Erythroblast (primary cell): ENCODE measurements at regions not wholly inside any gene's neighbourhood (a gene's known extent, or its start where the extent isn't known, plus 50 kb on each side); places are given as distances from the start of the nearest gene placed in this dataset.

Source experiments
- DNase-seq, 2 experiments: peaks; one replicate each; lab custom pipeline; 2025; lab: John Stamatoyannopoulos, UW
- GATA1 ChIP-seq: IDR thresholded peaks from 2 replicates; pipeline ENCODE4 v1.6.1; 2011; ENCODE audit warnings: low read depth, mild to moderate bottlenecking, control low read depth, low read length, moderate library complexity
- POLR2A ChIP-seq: IDR thresholded peaks from 2 replicates; pipeline ENCODE4 v1.6.1; 2011; ENCODE audit warnings: mild to moderate bottlenecking, low read length

GRCh38 chr2:193895226-193895625, 1700.5 kb upstream of the TMEFF2 start:
- no peak for DNase-seq
- TF ChIP-seq GATA1: no peak
- no peak for TF ChIP-seq POLR2A

DNA sequence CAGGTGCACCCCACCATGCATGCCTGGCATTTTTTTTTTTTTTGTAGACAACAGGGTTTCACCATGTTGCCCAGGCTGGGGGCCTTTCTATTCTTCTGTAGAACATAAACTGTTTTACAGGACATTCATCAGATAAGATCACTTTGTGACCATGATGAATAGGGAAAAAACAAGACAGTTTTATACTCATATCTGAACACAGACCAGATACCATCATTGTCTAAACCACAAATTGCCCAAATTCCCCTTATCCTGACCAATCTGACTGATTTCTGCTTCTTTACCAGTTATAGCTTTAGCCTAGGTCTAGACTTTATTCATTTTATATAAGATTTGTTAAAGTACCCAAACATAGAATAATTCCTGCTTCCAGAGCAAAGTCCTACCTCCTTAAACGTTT, 1699.3 kb upstream of the TMEFF2 start:
- no peak for TF ChIP-seq POLR2A
- no peak for TF ChIP-seq GATA1
- no peak for DNase-seq

DNA sequence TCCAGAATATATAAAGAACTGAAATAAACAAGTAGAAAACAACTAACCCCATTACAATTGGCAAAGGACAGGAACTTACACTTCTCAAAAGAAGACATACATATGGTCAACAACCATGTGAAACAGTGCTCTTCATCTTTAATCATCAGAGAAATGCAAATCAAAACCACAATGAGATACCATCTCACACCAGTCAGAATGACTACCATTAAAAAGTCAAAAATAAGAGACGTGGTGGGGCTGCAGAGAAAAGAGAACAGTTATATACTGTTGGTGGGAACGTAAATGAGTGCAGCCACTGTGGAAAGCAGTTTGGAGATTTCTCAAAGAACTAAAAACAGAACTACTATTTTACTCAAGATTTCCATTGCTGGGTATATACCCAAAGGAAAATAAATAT, 1696.3 kb upstream of the TMEFF2 start:
- no peak for TF ChIP-seq GATA1
- TF ChIP-seq POLR2A: no peak

GRCh38 chr2:193885419-193885818, 1690.7 kb upstream of the TMEFF2 start:
- no peak for TF ChIP-seq GATA1

More for the DNA sequence above, 1696.3 kb upstream of the TMEFF2 start:
- no peak for DNase-seq

GRCh38 chr2:193883820-193884219, 1689.1 kb upstream of the TMEFF2 start:
- no peak for DNase-seq
- TF ChIP-seq GATA1 (no peak), POLR2A (no peak)

More at GRCh38 chr2:193885419-193885818, 1690.7 kb upstream of the TMEFF2 start:
- DNase-seq: no peak

GRCh38 chr2:193876980-193877379, 1682.2 kb upstream of the TMEFF2 start:
- no peak for DNase-seq
- TF ChIP-seq GATA1 (no peak), POLR2A (no peak)

DNA sequence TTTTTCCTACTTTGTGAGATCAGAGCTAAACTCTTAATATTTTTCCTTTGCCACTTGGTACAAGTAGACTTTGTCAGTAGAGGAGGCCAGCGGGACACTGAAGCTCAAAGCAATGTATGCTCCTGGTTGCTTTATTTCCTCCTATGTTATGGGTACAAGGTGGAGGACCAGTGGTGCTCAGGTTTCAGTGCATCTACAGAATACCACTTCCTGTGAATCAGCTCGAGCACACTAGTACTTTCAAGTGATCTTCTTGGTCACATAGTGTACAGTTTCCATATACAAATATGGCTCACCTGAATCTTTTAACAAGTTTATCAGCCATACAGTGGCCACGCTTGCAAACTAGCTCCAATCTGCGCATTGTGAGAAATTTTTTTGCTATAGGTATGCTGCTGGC, 1674.8 kb upstream of the TMEFF2 start:
- DNase-seq: no peak
- TF ChIP-seq GATA1 (no peak), POLR2A (no peak)

DNA sequence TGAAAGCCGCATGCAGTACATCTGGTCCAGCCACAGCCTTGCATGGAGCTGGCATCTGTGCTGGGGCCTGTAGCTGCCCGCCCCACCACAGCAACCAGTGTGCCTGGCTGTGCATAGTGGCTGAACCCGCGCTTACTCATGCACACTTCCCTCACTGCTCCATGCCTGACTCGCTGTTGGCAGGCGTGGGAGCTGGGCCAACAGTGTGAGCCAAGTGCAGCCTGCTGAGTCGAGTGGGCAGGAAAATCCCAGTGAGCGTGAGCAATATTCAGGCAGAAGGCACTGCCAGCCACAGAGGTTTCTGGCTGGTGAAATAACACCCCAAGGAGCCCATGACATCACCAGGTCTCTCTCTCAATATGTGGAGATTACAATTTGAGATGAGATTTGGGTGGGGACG, 1674.1 kb upstream of the TMEFF2 start:
- DNase-seq: no peak

GRCh38 chr2:193868132-193868531, 1673.4 kb upstream of the TMEFF2 start:
- DNase-seq: no peak
- TF ChIP-seq POLR2A (no peak), GATA1 (no peak)

More for the DNA sequence above, 1674.1 kb upstream of the TMEFF2 start:
- TF ChIP-seq GATA1 (no peak), POLR2A (no peak)

DNA sequence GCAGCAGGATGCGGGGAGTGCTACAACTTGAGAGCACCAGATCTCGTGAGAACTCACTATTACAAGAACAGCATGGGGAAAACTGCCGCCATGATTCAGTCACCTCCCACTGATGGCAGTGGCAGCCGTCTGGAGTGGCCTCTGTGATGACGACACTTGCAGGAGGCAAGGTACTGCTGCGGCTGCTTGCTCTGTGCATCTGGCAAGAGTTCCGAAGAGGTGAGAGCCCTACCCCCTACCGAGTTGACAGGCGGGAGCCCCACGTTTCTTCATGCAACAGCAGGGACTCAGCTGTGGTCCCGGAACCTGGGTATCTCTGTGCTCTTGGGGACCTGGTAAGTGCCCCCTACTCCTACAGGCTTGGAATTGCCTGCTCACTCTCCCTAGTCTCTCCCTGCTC, 1672.7 kb upstream of the TMEFF2 start:
- TF ChIP-seq GATA1: no peak
- TF ChIP-seq POLR2A: no peak

GRCh38 chr2:193861557-193861956, 1666.8 kb upstream of the TMEFF2 start:
- no peak for TF ChIP-seq POLR2A
- no peak for TF ChIP-seq GATA1
- DNase-seq: no peak

More for the DNA sequence above, 1672.7 kb upstream of the TMEFF2 start:
- no peak for DNase-seq

DNA sequence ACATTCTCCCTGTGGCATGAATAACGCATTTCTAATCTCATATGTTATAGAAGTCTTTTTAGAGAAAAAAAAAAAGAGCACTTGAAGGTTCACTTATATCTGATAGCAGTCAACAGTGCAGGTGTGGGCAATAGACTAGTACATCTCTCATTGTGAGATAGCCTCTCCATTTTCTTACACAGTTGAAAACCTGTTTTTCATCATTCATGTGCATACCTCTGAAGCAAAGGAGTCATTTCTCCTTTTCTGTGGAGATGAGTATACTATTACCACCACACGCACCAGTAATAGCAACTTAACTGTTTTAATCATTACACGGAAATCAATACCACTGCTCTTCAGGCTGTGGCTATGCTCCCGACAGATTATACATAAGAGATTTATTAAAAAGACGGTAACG, 1653.3 kb upstream of the TMEFF2 start:
- DNase-seq: no peak
- TF ChIP-seq GATA1 (no peak), POLR2A (no peak)

GRCh38 chr2:193847130-193847529, 1652.4 kb upstream of the TMEFF2 start:
- DNase-seq: no peak
- TF ChIP-seq POLR2A (no peak), GATA1 (no peak)

DNA sequence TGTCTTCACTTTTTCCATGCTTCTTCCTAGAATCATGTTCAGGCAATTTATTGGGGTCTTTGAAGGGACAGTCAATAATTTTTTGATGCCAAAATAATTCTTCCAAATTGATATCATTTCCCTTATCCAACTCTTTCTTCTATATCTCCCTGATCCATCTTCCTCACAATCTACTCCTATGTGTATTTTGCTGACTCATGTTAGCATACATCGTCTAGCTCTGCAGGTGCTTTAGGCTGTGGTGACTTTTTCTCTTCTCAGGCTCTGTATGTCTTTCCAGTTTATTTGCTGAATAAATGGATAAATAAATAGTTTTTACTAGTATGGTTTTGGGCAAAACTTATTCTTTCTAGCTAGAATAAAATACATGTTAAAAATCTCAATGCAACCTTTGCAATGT, 1650.9 kb upstream of the TMEFF2 start:
- no peak for TF ChIP-seq GATA1
- TF ChIP-seq POLR2A: no peak
- no peak for DNase-seq

- no peak for TF ChIP-seq GATA1
- no peak for TF ChIP-seq POLR2A
- DNase-seq: no peak
Measured at GRCh38 chr2:193843675-193844074, 1648.9 kb upstream of the TMEFF2 start.
